ENCODE measurements at regions not wholly inside any gene's neighbourhood (a gene's known extent, or its start where the extent isn't known, plus 50 kb on each side); places are given as distances from the start of the nearest gene placed in this dataset.

- no peak for DNase-seq
Observed at GRCh38 chr2:236317938-236318396, 53.8 kb upstream of the ASB18 start.

- no peak for DNase-seq
Observed at GRCh38 chr2:236318401-236318800, 54.2 kb upstream of the ASB18 start.

GRCh38 chr2:236319036-236319435, 54.8 kb upstream of the ASB18 start:
- no peak for DNase-seq

GRCh38 chr2:236321415-236321814, 57.2 kb upstream of the ASB18 start:
- DNase-seq = no peak

- no peak for DNase-seq
Observed at GRCh38 chr2:236333417-236334121, 69.4 kb upstream of the ASB18 start.

- DNase-seq = no peak
Observed at GRCh38 chr2:236334122-236334876, 70.1 kb upstream of the ASB18 start.

GRCh38 chr2:236335696-236336574, 71.7 kb upstream of the ASB18 start:
- no peak for DNase-seq

- DNase-seq = no peak
Observed at GRCh38 chr2:236336575-236337464, 72.6 kb upstream of the ASB18 start.

- no peak for DNase-seq
Observed at GRCh38 chr2:236337465-236338325, 73.5 kb upstream of the ASB18 start.

GRCh38 chr2:236338495-236339184, 74.4 kb upstream of the ASB18 start:
- DNase-seq = no peak

GRCh38 chr2:236340251-236340650, 76.0 kb upstream of the ASB18 start:
- DNase-seq = no peak

- no peak for DNase-seq
Observed at GRCh38 chr2:236341067-236341466, 76.9 kb upstream of the ASB18 start.

- DNase-seq = no peak
Observed at GRCh38 chr2:236341721-236342120, 77.5 kb upstream of the ASB18 start.

- no peak for DNase-seq
Observed at GRCh38 chr2:236342507-236342906, 78.3 kb upstream of the ASB18 start.

- DNase-seq = no peak
Observed at GRCh38 chr2:236342951-236343350, 78.7 kb upstream of the ASB18 start.

GRCh38 chr2:236343400-236344161, 79.4 kb upstream of the ASB18 start:
- peak; percentile 57 for DNase-seq

GRCh38 chr2:236344446-236344845, 80.2 kb upstream of the ASB18 start:
- DNase-seq = no peak

GRCh38 chr2:236345081-236345714, 81.0 kb upstream of the ASB18 start:
- DNase-seq = no peak

- no peak for DNase-seq
Observed at GRCh38 chr2:236346366-236346765, 82.2 kb upstream of the ASB18 start.
